Activated CD8-positive, alpha-beta memory T cell treated with anti-CD3 and anti-CD28 coated beads, Interleukin-2, amount 50 U/mL, for 1 hour (primary cell): ENCODE measurements at regions not wholly inside any gene's neighbourhood (a gene's known extent, or its start where the extent isn't known, plus 50 kb on each side); places are given as distances from the start of the nearest gene placed in this dataset.
"Not testable (repeated sequence)": the region's sequence is repeated elsewhere in the genome, so short reads cannot be mapped to it uniquely, and the experiment has no call there.

Source experiments
- DNase-seq: peaks from one replicate; pipeline ENCODE4 v3.0.0-alpha.2; 2020; ENCODE audit errors: extremely low read depth

- DNase-seq = no peak
These were observed 584.0 kb upstream of the RAG2 start for GRCh38 chr11:37182031-37182430.

- DNase-seq = no peak
These were observed 579.7 kb upstream of the RAG2 start for GRCh38 chr11:37177721-37178120.

- DNase-seq = no peak
These were observed 573.4 kb upstream of the RAG2 start for GRCh38 chr11:37171451-37171850.

- DNase-seq = no peak
These were observed 572.3 kb upstream of the RAG2 start for GRCh38 chr11:37170311-37170710.

- not testable (repeated sequence) for DNase-seq
These were observed 547.4 kb upstream of the RAG2 start for GRCh38 chr11:37145434-37145833.

- no peak for DNase-seq
These were observed 544.6 kb upstream of the RAG2 start for GRCh38 chr11:37142591-37142990.

- DNase-seq = no peak
These were observed 543.7 kb upstream of the RAG2 start for GRCh38 chr11:37141707-37142106.

GRCh38 chr11:37135606-37136005 is 537.6 kb upstream of the RAG2 start:
- not testable (repeated sequence) for DNase-seq

- no peak for DNase-seq
These were observed 536.6 kb upstream of the RAG2 start for GRCh38 chr11:37134637-37135036.

GRCh38 chr11:37124384-37124783 is 526.3 kb upstream of the RAG2 start:
- DNase-seq = no peak

GRCh38 chr11:37115963-37116362 is 517.9 kb upstream of the RAG2 start:
- no peak for DNase-seq

GRCh38 chr11:37110385-37110784 is 512.3 kb upstream of the RAG2 start:
- DNase-seq = no peak

GRCh38 chr11:37109286-37109585 is 511.2 kb upstream of the RAG2 start:
- no peak for DNase-seq

- no peak for DNase-seq
These were observed 510.6 kb upstream of the RAG2 start for GRCh38 chr11:37108436-37109285.

- no peak for DNase-seq
These were observed 509.8 kb upstream of the RAG2 start for GRCh38 chr11:37107831-37108230.

- DNase-seq = no peak
These were observed 509.4 kb upstream of the RAG2 start for GRCh38 chr11:37107415-37107814.

- DNase-seq = no peak
These were observed 507.4 kb upstream of the RAG2 start for GRCh38 chr11:37105427-37105826.

GRCh38 chr11:37104380-37104779 is 506.3 kb upstream of the RAG2 start:
- no peak for DNase-seq

GRCh38 chr11:37100008-37100407 is 502.0 kb upstream of the RAG2 start:
- no peak for DNase-seq

- DNase-seq = no peak
These were observed 494.5 kb upstream of the RAG2 start for GRCh38 chr11:37092487-37092886.

GRCh38 chr11:37089439-37089838 is 491.4 kb upstream of the RAG2 start:
- DNase-seq = no peak

GRCh38 chr11:37088573-37088910 is 490.5 kb upstream of the RAG2 start:
- DNase-seq = no peak

GRCh38 chr11:37087650-37088572 is 489.9 kb upstream of the RAG2 start:
- DNase-seq = no peak
